HFFc6 (cell line): ENCODE measurements at regions not wholly inside any gene's neighbourhood (a gene's known extent, or its start where the extent isn't known, plus 50 kb on each side); places are given as distances from the start of the nearest gene placed in this dataset.

Experiments
- DNase-seq: peaks from one replicate; pipeline ENCODE4 v3.0.0-alpha.2; 2018
- H3K27ac Mint-ChIP-seq: 2 replicates; pipeline ENCODE4 v1.8.0; 2020; ENCODE audit warnings: mild to moderate bottlenecking, mixed read lengths
- H3K27me3 Mint-ChIP-seq: 2 replicates; pipeline ENCODE4 v1.8.0; 2021; ENCODE audit warnings: mild to moderate bottlenecking, moderate library complexity, mixed read lengths; ENCODE audit not compliant: insufficient read depth
- H3K36me3 Mint-ChIP-seq: 2 replicates; pipeline ENCODE4 v1.8.0; 2021; ENCODE audit warnings: low read depth, mixed read lengths
- H3K4me1 Mint-ChIP-seq: 2 replicates; pipeline ENCODE4 v1.8.0; 2020; ENCODE audit warnings: low read depth, mixed read lengths
- H3K4me3 Mint-ChIP-seq: 2 replicates; pipeline ENCODE4 v1.8.0; 2020; ENCODE audit warnings: mild to moderate bottlenecking, moderate library complexity, mixed read lengths
- H3K9me3 Mint-ChIP-seq: 2 replicates; pipeline ENCODE4 v1.8.0; 2020; ENCODE audit warnings: mild to moderate bottlenecking, mixed read lengths
- TF ChIP-seq, protein P1 (sequence below): fragments of 200-600 bp; sonication (generic); IDR thresholded peaks from 2 replicates; pipeline ENCODE4 v1.5.0; 2021; ENCODE audit warnings: antibody characterized with exemption, mild to moderate bottlenecking

DNA sequence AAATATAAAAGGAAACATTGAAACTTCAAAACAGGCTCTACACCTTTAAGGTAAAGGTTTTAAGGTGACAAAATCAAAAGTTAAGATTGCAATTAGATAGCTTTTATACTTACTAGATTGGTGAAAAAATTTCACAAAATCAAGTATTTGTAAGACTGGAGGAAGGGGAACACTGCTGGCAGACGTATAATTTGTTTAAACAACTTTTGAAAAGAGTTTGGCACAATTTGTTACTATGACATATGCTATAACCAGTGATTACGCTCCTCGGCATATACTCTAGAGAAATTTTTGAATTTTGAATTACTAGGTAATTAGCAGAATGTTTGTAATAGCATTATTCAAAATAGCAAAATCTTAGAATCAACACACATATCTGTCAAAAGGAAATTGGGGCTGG lies 425.0 kb downstream of the LRRIQ3 start:
- DNase-seq: no peak
- TF ChIP-seq, protein P1, sequence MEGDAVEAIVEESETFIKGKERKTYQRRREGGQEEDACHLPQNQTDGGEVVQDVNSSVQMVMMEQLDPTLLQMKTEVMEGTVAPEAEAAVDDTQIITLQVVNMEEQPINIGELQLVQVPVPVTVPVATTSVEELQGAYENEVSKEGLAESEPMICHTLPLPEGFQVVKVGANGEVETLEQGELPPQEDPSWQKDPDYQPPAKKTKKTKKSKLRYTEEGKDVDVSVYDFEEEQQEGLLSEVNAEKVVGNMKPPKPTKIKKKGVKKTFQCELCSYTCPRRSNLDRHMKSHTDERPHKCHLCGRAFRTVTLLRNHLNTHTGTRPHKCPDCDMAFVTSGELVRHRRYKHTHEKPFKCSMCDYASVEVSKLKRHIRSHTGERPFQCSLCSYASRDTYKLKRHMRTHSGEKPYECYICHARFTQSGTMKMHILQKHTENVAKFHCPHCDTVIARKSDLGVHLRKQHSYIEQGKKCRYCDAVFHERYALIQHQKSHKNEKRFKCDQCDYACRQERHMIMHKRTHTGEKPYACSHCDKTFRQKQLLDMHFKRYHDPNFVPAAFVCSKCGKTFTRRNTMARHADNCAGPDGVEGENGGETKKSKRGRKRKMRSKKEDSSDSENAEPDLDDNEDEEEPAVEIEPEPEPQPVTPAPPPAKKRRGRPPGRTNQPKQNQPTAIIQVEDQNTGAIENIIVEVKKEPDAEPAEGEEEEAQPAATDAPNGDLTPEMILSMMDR: no peak
- Mint-ChIP-seq H3K4me1 (no peaks in the 10 kb centered on the region), H3K9me3 (peaks cover 30% of the 10 kb centered on the region), H3K4me3 (no peak overlapping the region), H3K36me3 (no peaks in the 10 kb centered on the region), H3K27me3 (no peaks in the 10 kb centered on the region), H3K27ac (no peak overlapping the region)

DNA sequence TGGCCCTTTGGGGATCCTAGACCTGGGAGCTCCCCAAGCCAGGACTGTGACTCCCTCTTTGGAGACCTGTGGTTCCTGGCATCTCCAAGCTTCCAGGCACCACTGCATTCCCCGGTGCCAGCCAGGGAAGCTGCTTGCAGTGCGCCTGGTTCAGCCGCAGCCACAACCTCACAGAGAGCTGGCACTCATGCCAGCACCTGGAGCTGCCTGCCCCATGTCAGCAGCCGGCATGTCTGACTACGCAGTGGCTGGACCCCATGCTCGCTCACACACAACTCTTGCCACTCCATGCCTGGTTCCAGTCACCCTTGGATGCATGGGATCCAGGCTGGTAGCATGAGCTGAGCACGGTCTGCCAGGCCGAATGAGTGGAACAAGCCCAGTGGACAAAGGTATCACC lies 426.6 kb downstream of the LRRIQ3 start:
- Mint-ChIP-seq H3K27ac (no peak overlapping the region), H3K9me3 (peaks cover 29% of the 10 kb centered on the region), H3K4me1 (no peaks in the 10 kb centered on the region), H3K36me3 (no peaks in the 10 kb centered on the region), H3K27me3 (no peaks in the 10 kb centered on the region), H3K4me3 (no peak overlapping the region)
- TF ChIP-seq, protein P1: no peak
- DNase-seq: no peak

DNA sequence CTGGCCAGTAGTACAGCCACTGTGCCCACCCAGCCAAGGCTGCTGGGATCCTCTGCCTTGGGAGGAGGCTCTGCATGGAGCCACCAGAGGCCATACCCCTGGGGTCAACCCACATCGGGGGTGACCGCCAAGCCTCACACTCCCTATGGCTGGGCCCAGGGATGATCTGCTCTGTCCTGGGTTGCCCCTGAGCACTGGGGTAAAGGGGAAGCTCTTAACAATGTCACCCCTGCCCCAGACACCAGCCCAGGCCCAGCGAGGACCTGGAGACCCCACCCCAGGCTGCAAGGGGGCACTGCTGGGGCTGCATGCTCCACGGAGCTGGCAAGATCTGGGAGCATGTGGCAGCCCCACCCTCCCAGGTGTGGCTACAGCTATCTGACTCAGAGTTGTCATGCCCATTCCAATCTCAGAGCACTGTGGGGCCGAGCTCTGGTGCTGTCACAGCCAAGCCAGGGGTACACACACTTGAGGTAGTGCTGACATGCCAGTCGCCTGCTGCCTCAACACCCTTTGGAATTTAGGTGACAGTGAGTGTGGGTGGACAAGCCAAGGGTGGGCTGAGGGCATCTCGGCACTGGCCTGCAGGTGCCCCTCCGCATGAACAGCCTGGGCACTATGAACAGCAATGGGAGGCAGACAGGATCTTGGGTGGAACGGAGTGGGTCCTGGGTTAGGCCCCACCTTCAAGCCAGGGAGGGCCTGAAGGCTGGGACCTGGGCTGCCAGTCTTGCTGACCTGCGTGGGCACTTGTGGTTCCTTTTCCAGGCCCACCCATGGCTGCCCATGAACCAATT lies 427.7 kb downstream of the LRRIQ3 start:
- TF ChIP-seq, protein P1: no peak
- Mint-ChIP-seq H3K27me3 (no peaks in the 10 kb centered on the region), H3K4me1 (no peaks in the 10 kb centered on the region), H3K9me3 (peaks cover 29% of the 10 kb centered on the region), H3K4me3 (no peak overlapping the region), H3K27ac (no peak overlapping the region), H3K36me3 (no peaks in the 10 kb centered on the region)
- DNase-seq: no peak

DNA sequence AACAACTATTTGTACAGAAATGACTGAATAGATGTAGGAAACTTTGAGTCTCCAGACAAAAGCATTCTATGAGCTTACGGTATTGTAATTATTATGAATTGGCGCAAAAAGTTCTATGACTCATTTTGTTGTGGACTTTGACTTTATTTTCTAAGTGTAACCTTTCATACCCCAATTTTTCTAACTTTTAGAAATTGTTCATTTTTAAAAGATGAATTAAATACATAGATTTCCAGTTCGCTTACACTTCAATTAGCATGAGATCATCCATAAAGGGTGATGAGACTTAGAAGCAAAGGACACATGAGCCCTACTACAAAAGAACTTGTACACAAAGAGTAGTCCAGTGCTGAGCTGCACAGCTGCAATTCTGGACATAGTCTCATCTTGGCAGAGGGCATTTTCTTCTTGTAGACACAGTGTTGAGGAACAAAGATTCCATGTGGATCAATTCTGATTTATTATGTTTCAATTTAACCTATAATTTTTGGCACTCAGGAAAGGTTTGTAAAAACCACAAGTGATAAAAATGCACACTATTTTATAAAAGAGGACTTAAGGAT lies 431.1 kb downstream of the LRRIQ3 start:
- H3K4me3 Mint-ChIP-seq: no peak overlapping the region
- H3K27me3 Mint-ChIP-seq: no peaks in the 10 kb centered on the region
- H3K36me3 Mint-ChIP-seq: no peaks in the 10 kb centered on the region
- TF ChIP-seq, protein P1: no peak
- peaks cover 34% of the 10 kb centered on the region for H3K9me3 Mint-ChIP-seq
- no peaks in the 10 kb centered on the region for H3K4me1 Mint-ChIP-seq
- DNase-seq: no peak
- no peak overlapping the region for H3K27ac Mint-ChIP-seq

DNA sequence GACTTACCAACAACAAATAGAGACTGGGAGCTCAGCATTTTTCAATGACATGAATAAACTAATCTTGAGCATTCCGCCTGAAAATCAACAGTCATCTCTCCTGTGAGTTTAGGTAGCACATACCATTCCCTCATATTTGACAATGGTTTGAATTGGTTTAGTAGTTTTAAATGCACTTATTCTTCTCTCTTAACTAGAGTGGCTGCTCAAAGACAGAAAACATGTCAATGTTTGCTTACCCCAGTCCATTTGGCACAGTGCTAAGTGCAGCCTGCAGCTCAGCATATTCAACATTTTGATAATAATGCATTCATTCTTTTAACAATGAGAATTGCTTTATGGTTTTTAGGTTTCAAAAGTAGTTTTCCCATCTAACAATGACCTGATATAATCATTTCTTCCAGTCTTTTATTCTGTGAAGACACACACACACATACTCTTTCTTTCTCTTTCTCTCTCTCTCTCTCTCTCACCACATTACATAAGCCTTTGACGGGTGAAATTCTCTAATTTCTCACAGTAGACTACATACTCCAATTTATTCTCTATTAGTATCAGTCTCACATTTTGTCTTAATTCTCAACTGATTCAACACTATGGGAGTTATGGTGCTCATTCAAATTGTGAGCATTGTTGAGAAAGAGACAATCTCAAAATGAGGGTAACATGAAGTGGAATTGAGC lies 432.3 kb downstream of the LRRIQ3 start:
- Mint-ChIP-seq H3K4me1 (no peaks in the 10 kb centered on the region), H3K4me3 (no peak overlapping the region), H3K9me3 (peaks cover 26% of the 10 kb centered on the region), H3K27ac (no peak overlapping the region), H3K27me3 (no peaks in the 10 kb centered on the region), H3K36me3 (no peaks in the 10 kb centered on the region)
- no peak for DNase-seq
- TF ChIP-seq, protein P1: no peak
